ENCODE measurements at regions not wholly inside any gene's neighbourhood (a gene's known extent, or its start where the extent isn't known, plus 50 kb on each side); places are given as distances from the start of the nearest gene placed in this dataset.
"Not testable (repeated sequence)": the region's sequence is repeated elsewhere in the genome, so short reads cannot be mapped to it uniquely, and the experiment has no call there.

- no peaks in the 10 kb centered on the region for H3K36me3 ChIP-seq (ENCODE audit: control insufficient read depth in 2 of 2, insufficient read depth in 2 of 2, low read length in 1 of 2)
- H3K4me3 ChIP-seq (ENCODE audit: low read length in 2 of 2) = no peak overlapping the region
- H3K27me3 ChIP-seq (ENCODE audit: control insufficient read depth in 2 of 2, insufficient read depth in 1 of 2, low read length in 1 of 2) = no peaks in the 10 kb centered on the region
- peaks cover 0 to 5% of the 10 kb centered on the region in 2 donors for H3K9me3 ChIP-seq (ENCODE audit: control insufficient read depth in 2 of 2, insufficient read depth in 1 of 2, low read length in 1 of 2)
- no peaks in the 10 kb centered on the region for H3K4me1 ChIP-seq (ENCODE audit: control insufficient read depth in 2 of 2, insufficient read depth in 2 of 2, low read length in 2 of 2)
- no peak for DNase-seq (ENCODE audit: low read depth in 6 of 9, low spot score in 9 of 9)
- no peak overlapping the region for H3K27ac ChIP-seq (ENCODE audit: low read depth in 1 of 2, low read length in 1 of 2)
Observed at GRCh38 chr4:126768338-126768737, 864.4 kb upstream of the INTU start.

- not testable (repeated sequence) for H3K27me3 ChIP-seq (ENCODE audit: control insufficient read depth in 2 of 2, insufficient read depth in 1 of 2, low read length in 1 of 2); DNase-seq (ENCODE audit: low read depth in 6 of 9, low spot score in 9 of 9); H3K36me3 ChIP-seq (ENCODE audit: control insufficient read depth in 2 of 2, insufficient read depth in 2 of 2, low read length in 1 of 2); H3K4me3 ChIP-seq (ENCODE audit: low read length in 2 of 2); H3K9me3 ChIP-seq (ENCODE audit: control insufficient read depth in 2 of 2, insufficient read depth in 1 of 2, low read length in 1 of 2); H3K27ac ChIP-seq (ENCODE audit: low read depth in 1 of 2, low read length in 1 of 2); H3K4me1 ChIP-seq (ENCODE audit: control insufficient read depth in 2 of 2, insufficient read depth in 2 of 2, low read length in 2 of 2)
- 96% methylated on average over 46 of the region's 46 CpGs for WGBS
Observed at GRCh38 chr4:126770811-126771553, 861.8 kb upstream of the INTU start.

GRCh38 chr4:126771618-126772017 is 861.1 kb upstream of the INTU start:
- not testable (repeated sequence) for H3K27ac ChIP-seq (ENCODE audit: low read depth in 1 of 2, low read length in 1 of 2); H3K9me3 ChIP-seq (ENCODE audit: control insufficient read depth in 2 of 2, insufficient read depth in 1 of 2, low read length in 1 of 2); H3K4me1 ChIP-seq (ENCODE audit: control insufficient read depth in 2 of 2, insufficient read depth in 2 of 2, low read length in 2 of 2); H3K36me3 ChIP-seq (ENCODE audit: control insufficient read depth in 2 of 2, insufficient read depth in 2 of 2, low read length in 1 of 2); DNase-seq (ENCODE audit: low read depth in 6 of 9, low spot score in 9 of 9); H3K4me3 ChIP-seq (ENCODE audit: low read length in 2 of 2); H3K27me3 ChIP-seq (ENCODE audit: control insufficient read depth in 2 of 2, insufficient read depth in 1 of 2, low read length in 1 of 2)
- WGBS = 92% methylated on average over 5 of the region's 5 CpGs

GRCh38 chr4:126772662-126773061 is 860.1 kb upstream of the INTU start:
- no peaks in the 10 kb centered on the region for H3K4me1 ChIP-seq (ENCODE audit: control insufficient read depth in 2 of 2, insufficient read depth in 2 of 2, low read length in 2 of 2)
- peaks cover 0 to 5% of the 10 kb centered on the region in 2 donors for H3K9me3 ChIP-seq (ENCODE audit: control insufficient read depth in 2 of 2, insufficient read depth in 1 of 2, low read length in 1 of 2)
- H3K4me3 ChIP-seq (ENCODE audit: low read length in 2 of 2) = no peak overlapping the region
- DNase-seq (ENCODE audit: low read depth in 6 of 9, low spot score in 9 of 9) = no peak
- H3K27me3 ChIP-seq (ENCODE audit: control insufficient read depth in 2 of 2, insufficient read depth in 1 of 2, low read length in 1 of 2) = no peaks in the 10 kb centered on the region
- 59% methylated on average over 3 of the region's 3 CpGs for whole genome bisulfite sequencing
- no peaks in the 10 kb centered on the region for H3K36me3 ChIP-seq (ENCODE audit: control insufficient read depth in 2 of 2, insufficient read depth in 2 of 2, low read length in 1 of 2)
- H3K27ac ChIP-seq (ENCODE audit: low read depth in 1 of 2, low read length in 1 of 2) = no peak overlapping the region

- DNase-seq (ENCODE audit: low read depth in 6 of 9, low spot score in 9 of 9) = no peak
- no peaks in the 10 kb centered on the region for H3K36me3 ChIP-seq (ENCODE audit: control insufficient read depth in 2 of 2, insufficient read depth in 2 of 2, low read length in 1 of 2)
- H3K27me3 ChIP-seq (ENCODE audit: control insufficient read depth in 2 of 2, insufficient read depth in 1 of 2, low read length in 1 of 2) = no peaks in the 10 kb centered on the region
- no peaks in the 10 kb centered on the region for H3K4me1 ChIP-seq (ENCODE audit: control insufficient read depth in 2 of 2, insufficient read depth in 2 of 2, low read length in 2 of 2)
- H3K4me3 ChIP-seq (ENCODE audit: low read length in 2 of 2) = no peak overlapping the region
- WGBS = 71% methylated on average over 5 of the region's 5 CpGs
- no peak overlapping the region for H3K27ac ChIP-seq (ENCODE audit: low read depth in 1 of 2, low read length in 1 of 2)
- H3K9me3 ChIP-seq (ENCODE audit: control insufficient read depth in 2 of 2, insufficient read depth in 1 of 2, low read length in 1 of 2) = peaks cover 0 to 10% of the 10 kb centered on the region in 2 donors
Observed at GRCh38 chr4:126775485-126776106, 857.2 kb upstream of the INTU start.

- H3K4me3 ChIP-seq (ENCODE audit: low read length in 2 of 2) = no peak overlapping the region
- DNase-seq (ENCODE audit: low read depth in 6 of 9, low spot score in 9 of 9) = no peak
- WGBS = 73% methylated on average over 5 of the region's 5 CpGs
Observed at GRCh38 chr4:126776361-126776760, 856.4 kb upstream of the INTU start.

GRCh38 chr4:126777649-126778048 is 855.1 kb upstream of the INTU start:
- Histone ChIP-seq H3K36me3 (ENCODE audit: control insufficient read depth in 2 of 2, insufficient read depth in 2 of 2, low read length in 1 of 2) (no peaks in the 10 kb centered on the region), H3K4me1 (ENCODE audit: control insufficient read depth in 2 of 2, insufficient read depth in 2 of 2, low read length in 2 of 2) (no peaks in the 10 kb centered on the region), H3K27ac (ENCODE audit: low read depth in 1 of 2, low read length in 1 of 2) (no peak overlapping the region), H3K9me3 (ENCODE audit: control insufficient read depth in 2 of 2, insufficient read depth in 1 of 2, low read length in 1 of 2) (peaks cover 0 to 5% of the 10 kb centered on the region in 2 donors), H3K27me3 (ENCODE audit: control insufficient read depth in 2 of 2, insufficient read depth in 1 of 2, low read length in 1 of 2) (no peaks in the 10 kb centered on the region), H3K4me3 (ENCODE audit: low read length in 2 of 2) (no peak overlapping the region)
- WGBS = 83% methylated on average over 1 of the region's 1 CpG
- DNase-seq (ENCODE audit: low read depth in 6 of 9, low spot score in 9 of 9) = no peak

More at GRCh38 chr4:126776361-126776760, 856.4 kb upstream of the INTU start:
- Histone ChIP-seq H3K9me3 (ENCODE audit: control insufficient read depth in 2 of 2, insufficient read depth in 1 of 2, low read length in 1 of 2) (peaks cover 0 to 7% of the 10 kb centered on the region in 2 donors), H3K4me1 (ENCODE audit: control insufficient read depth in 2 of 2, insufficient read depth in 2 of 2, low read length in 2 of 2) (no peaks in the 10 kb centered on the region), H3K36me3 (ENCODE audit: control insufficient read depth in 2 of 2, insufficient read depth in 2 of 2, low read length in 1 of 2) (no peaks in the 10 kb centered on the region), H3K27me3 (ENCODE audit: control insufficient read depth in 2 of 2, insufficient read depth in 1 of 2, low read length in 1 of 2) (no peaks in the 10 kb centered on the region), H3K27ac (ENCODE audit: low read depth in 1 of 2, low read length in 1 of 2) (no peak overlapping the region)

- peaks cover 0 to 5% of the 10 kb centered on the region in 2 donors for H3K9me3 ChIP-seq (ENCODE audit: control insufficient read depth in 2 of 2, insufficient read depth in 1 of 2, low read length in 1 of 2)
- DNase-seq (ENCODE audit: low read depth in 6 of 9, low spot score in 9 of 9) = no peak
- 52% methylated on average over 3 of the region's 3 CpGs for WGBS
Observed at GRCh38 chr4:126778348-126778747, 854.4 kb upstream of the INTU start.

GRCh38 chr4:126779001-126779400 is 853.8 kb upstream of the INTU start:
- H3K27ac ChIP-seq (ENCODE audit: low read depth in 1 of 2, low read length in 1 of 2) = no peak overlapping the region
- H3K4me1 ChIP-seq (ENCODE audit: control insufficient read depth in 2 of 2, insufficient read depth in 2 of 2, low read length in 2 of 2) = no peaks in the 10 kb centered on the region
- H3K4me3 ChIP-seq (ENCODE audit: low read length in 2 of 2) = no peak overlapping the region
- H3K27me3 ChIP-seq (ENCODE audit: control insufficient read depth in 2 of 2, insufficient read depth in 1 of 2, low read length in 1 of 2) = no peaks in the 10 kb centered on the region
- WGBS = over 99% methylated on average over 4 of the region's 4 CpGs
- no peak for DNase-seq (ENCODE audit: low read depth in 6 of 9, low spot score in 9 of 9)
- no peaks in the 10 kb centered on the region for H3K36me3 ChIP-seq (ENCODE audit: control insufficient read depth in 2 of 2, insufficient read depth in 2 of 2, low read length in 1 of 2)
- H3K9me3 ChIP-seq (ENCODE audit: control insufficient read depth in 2 of 2, insufficient read depth in 1 of 2, low read length in 1 of 2) = peaks cover 0 to 5% of the 10 kb centered on the region in 2 donors

More at GRCh38 chr4:126778348-126778747, 854.4 kb upstream of the INTU start:
- no peaks in the 10 kb centered on the region for H3K36me3 ChIP-seq (ENCODE audit: control insufficient read depth in 2 of 2, insufficient read depth in 2 of 2, low read length in 1 of 2)
- H3K27ac ChIP-seq (ENCODE audit: low read depth in 1 of 2, low read length in 1 of 2) = no peak overlapping the region
- H3K4me1 ChIP-seq (ENCODE audit: control insufficient read depth in 2 of 2, insufficient read depth in 2 of 2, low read length in 2 of 2) = no peaks in the 10 kb centered on the region
- no peak overlapping the region for H3K4me3 ChIP-seq (ENCODE audit: low read length in 2 of 2)
- no peaks in the 10 kb centered on the region for H3K27me3 ChIP-seq (ENCODE audit: control insufficient read depth in 2 of 2, insufficient read depth in 1 of 2, low read length in 1 of 2)
